ENCODE measurements at regions not wholly inside any gene's neighbourhood (a gene's known extent, or its start where the extent isn't known, plus 50 kb on each side); places are given as distances from the start of the nearest gene placed in this dataset.

DNA sequence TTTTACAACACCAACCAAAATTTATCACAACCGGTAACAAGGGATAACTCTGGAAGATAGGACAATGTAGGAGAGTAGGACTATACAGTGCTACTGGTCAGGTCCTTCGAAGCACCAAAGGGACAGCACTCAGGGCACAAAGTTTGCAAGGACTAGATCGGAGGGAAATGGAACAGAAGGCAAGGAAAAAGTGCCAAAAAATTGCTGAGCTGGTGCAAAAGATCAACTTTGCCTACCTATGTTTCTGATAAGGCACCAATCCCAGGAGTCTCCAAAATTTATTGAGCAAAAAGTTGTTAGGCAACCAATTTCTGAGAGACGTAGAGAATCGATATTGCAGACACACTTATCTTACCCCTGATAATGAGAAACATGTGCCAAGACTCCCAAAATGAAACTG is 160.0 kb upstream of the PLEKHA5 start:
- TF ChIP-seq SP1 (IDR thresholded peaks at IDR 0.05) (no peak), TARDBP (IDR thresholded peaks at IDR 0.05) (no peak), L3MBTL2 (conservative IDR thresholded peaks at IDR 0.05) (no peak), ARNT (IDR thresholded peaks at IDR 0.05) (no peak), FOXM1 (IDR thresholded peaks at IDR 0.05; ENCODE audit: borderline replicate concordance) (no peak), NFRKB (IDR thresholded peaks at IDR 0.05) (no peak), ELF4 (IDR thresholded peaks at IDR 0.05) (no peak), ZNF384 (IDR thresholded peaks at IDR 0.05) (no peak), SUZ12 (IDR thresholded peaks at IDR 0.05) (no peak), HDGF (IDR thresholded peaks at IDR 0.05; ENCODE audit: borderline replicate concordance) (no peak), FOXA1 (IDR thresholded peaks at IDR 0.05) (no peak), CTBP1 (IDR thresholded peaks at IDR 0.05; ENCODE audit: borderline replicate concordance) (no peak), BHLHE40 (IDR thresholded peaks at IDR 0.05; ENCODE audit: borderline replicate concordance) (no peak)
- TF ChIP-seq, protein P1, sequence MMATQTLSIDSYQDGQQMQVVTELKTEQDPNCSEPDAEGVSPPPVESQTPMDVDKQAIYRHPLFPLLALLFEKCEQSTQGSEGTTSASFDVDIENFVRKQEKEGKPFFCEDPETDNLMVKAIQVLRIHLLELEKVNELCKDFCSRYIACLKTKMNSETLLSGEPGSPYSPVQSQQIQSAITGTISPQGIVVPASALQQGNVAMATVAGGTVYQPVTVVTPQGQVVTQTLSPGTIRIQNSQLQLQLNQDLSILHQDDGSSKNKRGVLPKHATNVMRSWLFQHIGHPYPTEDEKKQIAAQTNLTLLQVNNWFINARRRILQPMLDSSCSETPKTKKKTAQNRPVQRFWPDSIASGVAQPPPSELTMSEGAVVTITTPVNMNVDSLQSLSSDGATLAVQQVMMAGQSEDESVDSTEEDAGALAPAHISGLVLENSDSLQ (IDR thresholded peaks at IDR 0.05), result no peak

Measured in HEK293T (cell line).